Lung (tissue), 11 donors: ENCODE measurements at regions not wholly inside any gene's neighbourhood (a gene's known extent, or its start where the extent isn't known, plus 50 kb on each side); places are given as distances from the start of the nearest gene placed in this dataset.

Source experiments
- ATAC-seq: fragments of 200-7000 bp; cut with Tn5 transposase; one replicate; pipeline ENCODE4 v1.9.1; 2020; ENCODE audit warnings: moderate number of reproducible peaks; ENCODE audit not compliant: insufficient read depth, low FRiP score
- DNase-seq, 3 donors: peaks; one replicate each; pipeline ENCODE4 v3.0.0-alpha.2; 2013 to 2017
- H3K27ac ChIP-seq, 2 donors: one replicate each; pipeline ENCODE4 v1.5.1; 2013; ENCODE audit warnings: mild to moderate bottlenecking in 2 of 2, moderate library complexity in 2 of 2, control low read depth in 1 of 2, inconsistent platforms in 1 of 2, low read depth in 1 of 2, low read length in 1 of 2
- H3K27me3 ChIP-seq, 3 donors: one replicate each; pipeline ENCODE4 v1.5.1; 2013; ENCODE audit warnings: low read length in 2 of 3; ENCODE audit not compliant: control insufficient read depth in 3 of 3, insufficient read depth in 3 of 3
- H3K36me3 ChIP-seq, 4 donors: one replicate each; pipeline ENCODE4 v1.5.1; 2013; ENCODE audit warnings: low read length in 4 of 4, mild to moderate bottlenecking in 1 of 4, moderate library complexity in 1 of 4; ENCODE audit not compliant: control insufficient read depth in 4 of 4, insufficient read depth in 4 of 4
- H3K4me1 ChIP-seq, 5 donors: one replicate each; pipeline ENCODE4 v1.5.1; 2013; ENCODE audit warnings: low read length in 5 of 5, mild to moderate bottlenecking in 2 of 5, moderate library complexity in 1 of 5; ENCODE audit not compliant: control insufficient read depth in 5 of 5, insufficient read depth in 5 of 5
- H3K4me3 ChIP-seq: one replicate; pipeline ENCODE4 v1.5.1; 2013; ENCODE audit warnings: mild to moderate bottlenecking, control low read depth, moderate library complexity
- H3K9ac ChIP-seq, 2 donors: one replicate each; pipeline ENCODE4 v1.5.1; 2013; ENCODE audit warnings: low read length in 2 of 2, control low read depth in 1 of 2; ENCODE audit not compliant: insufficient read depth in 1 of 2
- H3K9me3 ChIP-seq, 4 donors: one replicate each; pipeline ENCODE4 v1.5.1; 2013; ENCODE audit warnings: low read length in 3 of 4, mild to moderate bottlenecking in 1 of 4, moderate library complexity in 1 of 4; ENCODE audit not compliant: control insufficient read depth in 4 of 4, insufficient read depth in 3 of 4
- WGBS, 2 donors: extraction: QIAGEN DNeasy Blood & Tissue Kit; methylation state at CpG; one replicate each; pipeline ENCODE4 v1.1.7; 2013; 5-methylcytosine and 5-hydroxymethylcytosine counted together
- TF ChIP-seq, protein P1 (sequence below): IDR thresholded peaks from 2 replicates; pipeline ENCODE4 v1.5.1; 2012; ENCODE audit warnings: mild to moderate bottlenecking; ENCODE audit errors: control extremely low read depth, extremely low read depth
- donor health status: control.
- donor health status: control.
- donor health status: Bipolar disorder and iron deficiency.
- donor health status: healthy.
- donor health status: DM: yes; HTN: yes; CAD: no.

DNA sequence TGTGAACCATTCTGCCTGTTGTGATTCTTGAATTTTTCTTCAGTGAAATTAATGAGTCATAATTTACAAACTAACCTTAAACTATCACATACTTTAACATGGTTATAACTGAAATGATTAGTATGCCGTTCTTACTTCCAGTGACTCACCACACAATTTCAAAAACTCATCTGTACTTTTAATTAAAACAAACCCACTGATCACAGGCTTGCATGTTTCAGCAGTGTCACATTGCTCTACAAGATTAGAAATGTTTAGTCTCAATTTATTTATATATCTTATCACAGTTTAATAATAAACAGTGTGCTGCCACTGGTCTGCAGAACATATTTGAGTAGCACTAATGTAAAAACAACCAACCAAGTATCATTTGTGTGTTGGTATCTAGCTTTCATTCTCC is 2227.9 kb upstream of the PCDH20 start:
- DNase-seq (no peak), ATAC-seq (no peak)
- H3K4me3 ChIP-seq, result no peak overlapping the region
- H3K36me3 ChIP-seq, result no peaks in the 10 kb centered on the region
- WGBS, 2 donors, result 63 to 73% methylated on average over 1 of the region's 1 CpG
- H3K9me3 ChIP-seq, result no peaks in the 10 kb centered on the region
- TF ChIP-seq, protein P1, sequence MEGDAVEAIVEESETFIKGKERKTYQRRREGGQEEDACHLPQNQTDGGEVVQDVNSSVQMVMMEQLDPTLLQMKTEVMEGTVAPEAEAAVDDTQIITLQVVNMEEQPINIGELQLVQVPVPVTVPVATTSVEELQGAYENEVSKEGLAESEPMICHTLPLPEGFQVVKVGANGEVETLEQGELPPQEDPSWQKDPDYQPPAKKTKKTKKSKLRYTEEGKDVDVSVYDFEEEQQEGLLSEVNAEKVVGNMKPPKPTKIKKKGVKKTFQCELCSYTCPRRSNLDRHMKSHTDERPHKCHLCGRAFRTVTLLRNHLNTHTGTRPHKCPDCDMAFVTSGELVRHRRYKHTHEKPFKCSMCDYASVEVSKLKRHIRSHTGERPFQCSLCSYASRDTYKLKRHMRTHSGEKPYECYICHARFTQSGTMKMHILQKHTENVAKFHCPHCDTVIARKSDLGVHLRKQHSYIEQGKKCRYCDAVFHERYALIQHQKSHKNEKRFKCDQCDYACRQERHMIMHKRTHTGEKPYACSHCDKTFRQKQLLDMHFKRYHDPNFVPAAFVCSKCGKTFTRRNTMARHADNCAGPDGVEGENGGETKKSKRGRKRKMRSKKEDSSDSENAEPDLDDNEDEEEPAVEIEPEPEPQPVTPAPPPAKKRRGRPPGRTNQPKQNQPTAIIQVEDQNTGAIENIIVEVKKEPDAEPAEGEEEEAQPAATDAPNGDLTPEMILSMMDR, result no peak
- H3K9ac ChIP-seq, result no peak overlapping the region
- H3K27ac ChIP-seq, result no peak overlapping the region
- H3K4me1 ChIP-seq, result no peaks in the 10 kb centered on the region
- H3K27me3 ChIP-seq, result no peaks in the 10 kb centered on the region

DNA sequence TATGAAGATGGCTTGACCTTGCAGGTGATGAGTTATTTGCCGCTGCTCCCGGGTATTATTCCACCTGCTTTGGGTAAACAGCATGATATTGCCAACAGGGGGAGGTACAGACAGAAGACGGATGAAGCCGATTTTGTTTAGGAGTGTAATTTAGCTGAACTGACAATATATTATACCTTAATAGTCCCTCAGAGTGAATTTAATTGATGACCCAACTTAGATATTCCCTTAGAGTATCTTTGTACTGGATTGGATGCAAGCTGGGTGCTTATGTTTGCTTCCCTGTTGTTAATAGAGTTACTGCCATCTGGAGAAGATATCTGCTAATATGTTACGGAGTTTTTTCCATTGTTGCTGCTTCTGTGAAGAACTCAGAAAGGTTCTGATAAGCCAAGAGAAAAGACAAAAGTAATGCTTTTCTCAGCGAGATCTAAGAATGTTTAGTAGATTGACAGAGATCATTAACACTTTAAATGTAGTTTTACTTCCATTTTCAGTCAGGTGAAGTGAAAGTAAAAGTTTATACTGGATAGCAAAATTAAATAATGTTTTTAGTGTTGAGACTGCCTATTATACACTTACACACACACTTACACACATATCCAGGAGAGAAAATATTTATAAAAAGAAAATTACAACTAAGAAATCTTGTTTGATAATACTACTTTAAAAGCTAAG is 2220.8 kb upstream of the PCDH20 start:
- H3K4me1 ChIP-seq, result no peaks in the 10 kb centered on the region
- no peak overlapping the region for H3K4me3 ChIP-seq
- H3K27ac ChIP-seq, result no peak overlapping the region
- WGBS, 2 donors, result 51 to 52% methylated on average over 6 of the region's 6 CpGs
- TF ChIP-seq, protein P1, result no peak
- H3K27me3 ChIP-seq, result no peaks in the 10 kb centered on the region
- ATAC-seq (peak; percentile 19), DNase-seq (no peak)
- H3K36me3 ChIP-seq, result no peaks in the 10 kb centered on the region
- H3K9me3 ChIP-seq, result no peaks in the 10 kb centered on the region
- H3K9ac ChIP-seq, result no peak overlapping the region

- DNase-seq, result peak in 1 of 3 donors; percentile 3
- no peak overlapping the region for H3K4me3 ChIP-seq
- ATAC-seq, result no peak
- no peaks in the 10 kb centered on the region for H3K4me1 ChIP-seq
- TF ChIP-seq, protein P1, result no peak
- H3K36me3 ChIP-seq, result no peaks in the 10 kb centered on the region
- WGBS, 2 donors, result 57 to 81% methylated on average over 3 of the region's 3 CpGs
- no peaks in the 10 kb centered on the region for H3K27me3 ChIP-seq
- H3K27ac ChIP-seq, result no peak overlapping the region
- H3K9ac ChIP-seq, result no peak overlapping the region
- H3K9me3 ChIP-seq, result no peaks in the 10 kb centered on the region
These were observed 2216.7 kb upstream of the PCDH20 start for GRCh38 chr13:63632321-63632720.

DNA sequence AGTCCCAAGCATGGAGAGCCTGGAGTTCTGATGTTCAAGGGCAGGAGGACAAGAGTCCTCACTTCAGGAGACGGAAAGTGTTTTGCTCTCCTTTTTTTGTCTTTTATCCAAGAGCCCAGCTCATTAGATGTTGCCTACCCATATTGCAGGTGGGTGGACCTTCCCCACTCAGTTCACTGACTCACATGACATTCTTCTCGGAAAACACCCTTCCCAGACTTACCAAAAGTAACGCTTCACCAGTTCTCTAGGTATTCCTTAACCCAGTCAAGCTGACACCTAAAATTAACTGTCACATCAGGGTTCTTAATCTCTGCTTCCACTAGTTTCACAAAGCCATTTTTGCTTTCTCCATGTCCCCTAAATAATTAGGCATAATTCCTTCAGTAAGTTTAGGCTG is 2215.4 kb upstream of the PCDH20 start:
- DNase-seq, result no peak
- Histone ChIP-seq H3K27ac (no peak overlapping the region), H3K9ac (no peak overlapping the region), H3K27me3 (no peaks in the 10 kb centered on the region), H3K4me3 (no peak overlapping the region), H3K9me3 (no peaks in the 10 kb centered on the region), H3K4me1 (no peaks in the 10 kb centered on the region), H3K36me3 (no peaks in the 10 kb centered on the region)
- WGBS, 2 donors, result 88 to 92% methylated on average over 3 of the region's 3 CpGs
- ATAC-seq, result no peak
- TF ChIP-seq, protein P1, result no peak
